Spleen (tissue), 11 donors: ENCODE measurements at regions not wholly inside any gene's neighbourhood (a gene's known extent, or its start where the extent isn't known, plus 50 kb on each side); places are given as distances from the start of the nearest gene placed in this dataset.
A peak's percentile ranks its signal among the peaks of the same experiment; 100 is the strongest.

Source experiments
- DNase-seq: peaks from one replicate; pipeline ENCODE4 v3.0.0-alpha.2; 2020
- H3K27ac ChIP-seq, 8 donors: fragments of 200-600 bp; sonication (generic) in 7 of 8; 1 replicate in 4 of 8; 2 replicates in 4 of 8; pipeline versions ENCODE4 v1.5.0 to v1.8.0; 2016 to 2021; ENCODE audit warnings: inconsistent platforms in 4 of 8, mild to moderate bottlenecking in 4 of 8, moderate library complexity in 1 of 8
- H3K27me3 ChIP-seq, 7 donors: fragments of 200-600 bp; sonication (generic) in 6 of 7; replicated peaks in 1 of 7; 1 replicate in 4 of 7; 2 replicates in 3 of 7; pipeline versions ENCODE4 v1.5.0 to v1.8.0; 2016 to 2021; ENCODE audit warnings: inconsistent platforms in 3 of 7, mild to moderate bottlenecking in 1 of 7
- H3K36me3 ChIP-seq, 6 donors: fragments of 200-600 bp; sonication (generic) in 5 of 6; 1 replicate in 4 of 6; 2 replicates in 2 of 6; pipeline versions ENCODE4 v1.5.0 to v1.8.0; 2016 to 2021; ENCODE audit warnings: inconsistent platforms in 2 of 6
- H3K4me1 ChIP-seq, 6 donors: fragments of 200-600 bp; sonication (generic) in 5 of 6; 1 replicate in 3 of 6; 2 replicates in 3 of 6; pipeline versions ENCODE4 v1.5.0 to v1.8.0; 2016 to 2021; ENCODE audit warnings: inconsistent platforms in 3 of 6
- H3K4me3 ChIP-seq, 8 donors: fragments of 200-600 bp; sonication (generic) in 7 of 8; 1 replicate in 4 of 8; 2 replicates in 4 of 8; pipeline versions ENCODE4 v1.5.0 to v1.8.0; 2016 to 2021; ENCODE audit warnings: inconsistent platforms in 4 of 8, mild to moderate bottlenecking in 4 of 8, moderate library complexity in 2 of 8
- H3K9me3 ChIP-seq, 8 donors: fragments of 200-600 bp; sonication (generic) in 7 of 8; 1 replicate in 4 of 8; 2 replicates in 4 of 8; pipeline versions ENCODE4 v1.5.0 to v1.8.0; 2016 to 2021; ENCODE audit warnings: inconsistent platforms in 4 of 8
- POLR2A ChIP-seq, 3 donors: fragments of 450-650 bp; IDR thresholded peaks; one replicate each; pipeline ENCODE4 v1.5.1; 2017; ENCODE audit warnings: antibody characterized with exemption in 3 of 3, mild to moderate bottlenecking in 1 of 3
- POLR2AphosphoS5 ChIP-seq, 3 donors: sonication (generic); formaldehyde crosslinking; IDR thresholded peaks; one replicate each; pipeline ENCODE4 v1.5.1; 2017; ENCODE audit warnings: antibody characterized with exemption in 3 of 3
- WGBS, 5 donors: extraction: QIAGEN DNeasy Blood & Tissue Kit in 3 of 5; methylation state at CpG; one replicate each; pipeline versions ENCODE4 v1.1.5 to v1.1.7; 2013 to 2018; 5-methylcytosine and 5-hydroxymethylcytosine counted together
- intact Hi-C: fragments of 100-400 bp; cut with DNase I; formaldehyde crosslinking; loops from one replicate; pipeline ENCODE4 v1.15.0; 2023; ENCODE audit warnings: low total_unique reads
- TF ChIP-seq, protein P1 (sequence below), 11 experiments: fragments of 200-600 bp in 7 of 11; fragments of 450-650 bp in 4 of 11; sonication (generic) in 4 of 11; IDR thresholded peaks in 8 of 11; conservative IDR thresholded peaks in 3 of 11; 1 replicate in 7 of 11; 2 replicates in 4 of 11; pipeline versions ENCODE4 v1.4.0 to v1.8.0; 2016 to 2021; ENCODE audit warnings: antibody characterized with exemption in 11 of 11, inconsistent platforms in 4 of 11, mild to moderate bottlenecking in 1 of 11
- donor health status: healthy with polysubstance abuse.
- donor health status: DM: no; HTN: no; CAD: no; lungs with moderate emphysema.
- donor health status: DM: no; HTN: no; CAD: no.
- donor health status: Bipolar disorder and iron deficiency.
- donor health status: healthy.
- donor health status: DM: no; HTN: no; CAD: no.
- donor health status: DM: yes; HTN: yes; CAD: no.

DNA sequence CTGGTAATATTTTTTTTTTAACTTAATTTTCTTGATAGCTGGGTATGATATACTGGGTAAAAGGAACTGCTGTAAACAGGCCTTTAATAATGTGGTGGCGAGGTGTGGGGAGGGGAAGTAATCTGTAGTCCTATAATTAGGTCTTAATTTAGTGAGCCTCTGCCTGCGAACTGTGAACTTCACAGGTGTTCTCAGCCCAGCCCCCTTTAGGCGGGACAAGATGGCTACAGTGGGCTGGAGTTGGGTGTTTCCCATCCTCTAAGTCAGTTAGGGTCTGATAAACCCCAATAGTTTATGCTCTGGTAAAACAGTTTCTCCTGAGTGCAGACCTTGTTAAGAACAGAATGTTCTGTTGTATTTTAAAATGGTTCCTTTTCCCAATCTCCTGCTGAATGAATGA is 97.6 kb upstream of the SERP2 start:
- TF ChIP-seq POLR2A (IDR thresholded peaks at IDR 0.05), result no peak
- no peak for TF ChIP-seq POLR2AphosphoS5 (IDR thresholded peaks at IDR 0.05)
- TF ChIP-seq, protein P1, sequence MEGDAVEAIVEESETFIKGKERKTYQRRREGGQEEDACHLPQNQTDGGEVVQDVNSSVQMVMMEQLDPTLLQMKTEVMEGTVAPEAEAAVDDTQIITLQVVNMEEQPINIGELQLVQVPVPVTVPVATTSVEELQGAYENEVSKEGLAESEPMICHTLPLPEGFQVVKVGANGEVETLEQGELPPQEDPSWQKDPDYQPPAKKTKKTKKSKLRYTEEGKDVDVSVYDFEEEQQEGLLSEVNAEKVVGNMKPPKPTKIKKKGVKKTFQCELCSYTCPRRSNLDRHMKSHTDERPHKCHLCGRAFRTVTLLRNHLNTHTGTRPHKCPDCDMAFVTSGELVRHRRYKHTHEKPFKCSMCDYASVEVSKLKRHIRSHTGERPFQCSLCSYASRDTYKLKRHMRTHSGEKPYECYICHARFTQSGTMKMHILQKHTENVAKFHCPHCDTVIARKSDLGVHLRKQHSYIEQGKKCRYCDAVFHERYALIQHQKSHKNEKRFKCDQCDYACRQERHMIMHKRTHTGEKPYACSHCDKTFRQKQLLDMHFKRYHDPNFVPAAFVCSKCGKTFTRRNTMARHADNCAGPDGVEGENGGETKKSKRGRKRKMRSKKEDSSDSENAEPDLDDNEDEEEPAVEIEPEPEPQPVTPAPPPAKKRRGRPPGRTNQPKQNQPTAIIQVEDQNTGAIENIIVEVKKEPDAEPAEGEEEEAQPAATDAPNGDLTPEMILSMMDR (IDR thresholded peaks at IDR 0.05 in 8 of 11, conservative IDR thresholded peaks at IDR 0.05 in 3 of 11), result no peak
- no peaks in the 10 kb centered on the region for H3K36me3 ChIP-seq
- H3K4me1 ChIP-seq, result peaks cover 0 to 38% (median 20%) of the 10 kb centered on the region in 6 donors
- intact Hi-C loops, result loop anchor here (10.0 kb wide), 1 partner anchor 131 kb away; no protein-coding TSS in a partner anchor
- DNase-seq, result no peak
- no peak overlapping the region for H3K4me3 ChIP-seq
- H3K27ac ChIP-seq, result peak overlapping the region in 3 of 8 donors; percentile 23 to 76 (median 26)
- WGBS, 5 donors, result 45 to 77% (median 59%) methylated on average over 3 of the region's 3 CpGs
- no peaks in the 10 kb centered on the region for H3K9me3 ChIP-seq
- peaks cover 0 to 1% (median 0%) of the 10 kb centered on the region in 7 donors for H3K27me3 ChIP-seq

- 81 to 95% (median 92%) methylated on average over 1 of the region's 1 CpG for WGBS, 5 donors
- no peaks in the 10 kb centered on the region for H3K9me3 ChIP-seq
- no peak overlapping the region for H3K27ac ChIP-seq
- no peaks in the 10 kb centered on the region for H3K36me3 ChIP-seq
- TF ChIP-seq POLR2A (IDR thresholded peaks at IDR 0.05), result no peak
- TF ChIP-seq, protein P1 (IDR thresholded peaks at IDR 0.05 in 8 of 11, conservative IDR thresholded peaks at IDR 0.05 in 3 of 11), result no peak
- no peak for TF ChIP-seq POLR2AphosphoS5 (IDR thresholded peaks at IDR 0.05)
- H3K27me3 ChIP-seq, result peaks cover 0 to 14% (median 0%) of the 10 kb centered on the region in 7 donors
- no peak overlapping the region for H3K4me3 ChIP-seq
- intact Hi-C loops, result loop anchor here (10.0 kb wide), 1 partner anchor 133 kb away; no protein-coding TSS in a partner anchor
- H3K4me1 ChIP-seq, result peaks cover 0 to 38% (median 20%) of the 10 kb centered on the region in 6 donors
- no peak for DNase-seq
Measured at GRCh38 chr13:44277459-44277858, 96.2 kb upstream of the SERP2 start.

DNA sequence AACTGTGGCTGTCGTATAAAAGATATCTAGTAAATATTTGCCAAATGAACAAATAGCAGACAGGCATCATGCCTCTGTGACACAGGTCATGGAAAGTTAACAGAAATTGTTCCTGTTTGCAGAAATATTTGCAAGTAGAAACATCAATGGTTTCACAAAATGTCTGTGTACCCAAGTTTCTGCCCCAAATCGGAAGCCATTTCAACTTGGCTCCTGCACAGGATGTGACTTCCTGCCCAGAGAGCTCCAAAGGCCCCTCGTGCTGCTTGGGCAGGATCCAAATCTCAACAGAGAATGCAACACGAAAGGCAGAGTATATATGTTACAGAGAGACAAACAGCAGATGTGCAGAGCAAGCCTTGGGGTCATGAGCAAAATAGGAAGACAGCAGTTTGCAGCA is 95.5 kb upstream of the SERP2 start:
- WGBS, 5 donors, result 22 to 29% (median 27%) methylated on average over 4 of the region's 4 CpGs
- no peak overlapping the region for H3K27ac ChIP-seq

DNA sequence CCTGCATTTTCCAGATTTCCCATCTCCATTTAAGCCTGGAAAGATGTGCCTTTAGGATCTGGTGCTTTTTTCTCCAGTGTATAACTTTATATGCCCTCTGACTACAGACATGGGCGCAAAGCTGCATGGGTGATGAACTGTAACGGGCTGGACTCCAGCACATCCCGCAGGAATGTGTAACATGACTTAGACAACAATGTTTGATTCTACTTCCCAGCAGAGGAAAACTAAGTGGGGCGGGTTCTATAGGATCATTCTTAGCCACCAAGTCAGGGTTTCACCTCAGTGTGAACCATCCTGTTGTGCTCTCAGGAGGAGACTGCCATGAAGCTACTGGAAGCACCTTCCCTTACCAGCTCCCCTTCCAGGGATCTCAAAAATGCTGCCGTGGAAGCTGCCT is 93.2 kb upstream of the SERP2 start:
- intact Hi-C loops, result no loop called here

More for the DNA sequence above, 95.5 kb upstream of the SERP2 start:
- no peaks in the 10 kb centered on the region for H3K36me3 ChIP-seq
- TF ChIP-seq POLR2A (IDR thresholded peaks at IDR 0.05) (no peak), POLR2AphosphoS5 (IDR thresholded peaks at IDR 0.05) (no peak)
- TF ChIP-seq, protein P1 (IDR thresholded peaks at IDR 0.05 in 8 of 11, conservative IDR thresholded peaks at IDR 0.05 in 3 of 11), result no peak
- peaks cover 0 to 17% (median 0%) of the 10 kb centered on the region in 7 donors for H3K27me3 ChIP-seq
- DNase-seq, result no peak
- H3K9me3 ChIP-seq, result no peaks in the 10 kb centered on the region
- H3K4me3 ChIP-seq, result no peak overlapping the region
- H3K4me1 ChIP-seq, result peaks cover 0 to 38% (median 20%) of the 10 kb centered on the region in 6 donors
- intact Hi-C loops, result loop anchor here (10.0 kb wide), 1 partner anchor 133 kb away; no protein-coding TSS in a partner anchor

More for the DNA sequence above, 93.2 kb upstream of the SERP2 start:
- Histone ChIP-seq H3K9me3 (no peaks in the 10 kb centered on the region), H3K4me1 (peaks cover 0 to 20% (median 8%) of the 10 kb centered on the region in 6 donors), H3K27ac (no peak overlapping the region), H3K27me3 (peaks cover 0 to 22% (median 0%) of the 10 kb centered on the region in 7 donors), H3K36me3 (no peaks in the 10 kb centered on the region), H3K4me3 (no peak overlapping the region)
- TF ChIP-seq, protein P1 (IDR thresholded peaks at IDR 0.05 in 8 of 11, conservative IDR thresholded peaks at IDR 0.05 in 3 of 11), result no peak
- TF ChIP-seq POLR2A (IDR thresholded peaks at IDR 0.05) (no peak), POLR2AphosphoS5 (IDR thresholded peaks at IDR 0.05) (no peak)
- 86 to 93% (median 91%) methylated on average over 5 of the region's 5 CpGs for WGBS, 5 donors
- no peak for DNase-seq
